ENCODE measurements at regions not wholly inside any gene's neighbourhood (a gene's known extent, or its start where the extent isn't known, plus 50 kb on each side); places are given as distances from the start of the nearest gene placed in this dataset.
"Not testable (repeated sequence)": the region's sequence is repeated elsewhere in the genome, so short reads cannot be mapped to it uniquely, and the experiment has no call there.

DNA sequence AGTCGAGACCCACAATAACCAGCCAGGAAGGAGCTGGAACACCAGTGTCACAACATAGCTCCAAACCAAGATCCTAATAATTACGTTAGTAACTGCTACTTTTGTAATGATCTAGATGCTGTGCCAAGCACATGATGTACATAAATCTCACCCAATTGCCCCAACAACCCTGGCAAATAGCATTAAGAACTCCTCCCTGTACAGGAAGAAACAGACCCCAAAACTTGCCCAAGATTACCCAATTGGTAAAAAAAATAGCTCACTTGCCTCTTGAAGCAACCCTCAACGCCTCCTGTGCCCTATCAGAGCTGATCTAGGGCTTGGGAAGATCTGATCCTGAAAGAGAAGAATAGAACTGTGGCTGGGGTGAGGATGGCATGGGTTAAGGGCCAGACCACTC, 628.7 kb upstream of the AUTS2 start:
- Histone ChIP-seq H3K27ac (replicated peaks) (no peak overlapping the region), H3K27me3 (ENCODE audit: low read depth) (peaks cover 56% of the 10 kb centered on the region), H3K4me1 (no peaks in the 10 kb centered on the region), H3K36me3 (no peaks in the 10 kb centered on the region), H3K9me3 (replicated peaks) (no peaks in the 10 kb centered on the region), H3K4me3 (no peak overlapping the region)
- TF ChIP-seq, protein P1, sequence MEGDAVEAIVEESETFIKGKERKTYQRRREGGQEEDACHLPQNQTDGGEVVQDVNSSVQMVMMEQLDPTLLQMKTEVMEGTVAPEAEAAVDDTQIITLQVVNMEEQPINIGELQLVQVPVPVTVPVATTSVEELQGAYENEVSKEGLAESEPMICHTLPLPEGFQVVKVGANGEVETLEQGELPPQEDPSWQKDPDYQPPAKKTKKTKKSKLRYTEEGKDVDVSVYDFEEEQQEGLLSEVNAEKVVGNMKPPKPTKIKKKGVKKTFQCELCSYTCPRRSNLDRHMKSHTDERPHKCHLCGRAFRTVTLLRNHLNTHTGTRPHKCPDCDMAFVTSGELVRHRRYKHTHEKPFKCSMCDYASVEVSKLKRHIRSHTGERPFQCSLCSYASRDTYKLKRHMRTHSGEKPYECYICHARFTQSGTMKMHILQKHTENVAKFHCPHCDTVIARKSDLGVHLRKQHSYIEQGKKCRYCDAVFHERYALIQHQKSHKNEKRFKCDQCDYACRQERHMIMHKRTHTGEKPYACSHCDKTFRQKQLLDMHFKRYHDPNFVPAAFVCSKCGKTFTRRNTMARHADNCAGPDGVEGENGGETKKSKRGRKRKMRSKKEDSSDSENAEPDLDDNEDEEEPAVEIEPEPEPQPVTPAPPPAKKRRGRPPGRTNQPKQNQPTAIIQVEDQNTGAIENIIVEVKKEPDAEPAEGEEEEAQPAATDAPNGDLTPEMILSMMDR (IDR thresholded peaks at IDR 0.05; ENCODE audit: borderline replicate concordance), result no peak
- intact Hi-C loops (cut with micrococcal nuclease), result no loop called here
- DNase-seq, result no peak

DNA sequence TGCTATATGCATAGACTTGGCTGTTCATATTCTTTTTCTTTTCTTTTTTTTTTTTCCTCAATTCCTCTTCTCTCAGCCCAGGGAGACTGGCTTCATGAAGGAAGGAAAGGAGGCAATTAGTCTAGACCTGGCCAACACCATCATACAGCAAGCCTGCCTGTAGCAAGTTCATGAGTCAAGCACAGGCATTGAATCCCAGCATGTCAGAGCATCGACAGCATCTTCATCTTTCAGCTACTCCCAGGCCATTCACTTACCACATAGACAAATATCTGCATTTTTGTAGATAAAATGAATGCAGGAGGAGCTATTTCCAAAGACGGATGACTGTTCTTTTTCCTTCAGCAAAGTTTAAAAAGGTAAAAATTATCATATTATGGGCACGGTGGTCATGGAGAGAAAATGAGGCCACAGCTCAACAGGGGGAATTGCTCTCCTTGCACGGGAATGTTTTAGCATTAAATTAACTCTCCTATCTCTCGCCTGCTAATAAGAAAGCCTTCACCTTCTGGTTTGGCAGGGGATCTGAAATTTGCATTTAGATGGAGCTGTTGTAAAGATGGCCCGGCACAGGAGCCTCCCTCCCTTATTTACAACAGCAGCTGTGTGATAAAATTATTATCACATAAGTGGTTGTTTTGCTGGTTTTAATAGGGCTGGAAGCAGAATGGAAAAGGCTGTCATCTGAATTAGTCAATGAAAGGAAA, 626.5 kb upstream of the AUTS2 start:
- Histone ChIP-seq H3K27ac (replicated peaks) (no peak overlapping the region), H3K9me3 (replicated peaks) (no peaks in the 10 kb centered on the region), H3K36me3 (no peaks in the 10 kb centered on the region), H3K27me3 (ENCODE audit: low read depth) (peaks cover 63% of the 10 kb centered on the region), H3K4me1 (no peaks in the 10 kb centered on the region), H3K4me3 (no peak overlapping the region)
- TF ChIP-seq, protein P1 (IDR thresholded peaks at IDR 0.05; ENCODE audit: borderline replicate concordance), result no peak
- DNase-seq, result no peak
- intact Hi-C loops (cut with micrococcal nuclease), result no loop called here

DNA sequence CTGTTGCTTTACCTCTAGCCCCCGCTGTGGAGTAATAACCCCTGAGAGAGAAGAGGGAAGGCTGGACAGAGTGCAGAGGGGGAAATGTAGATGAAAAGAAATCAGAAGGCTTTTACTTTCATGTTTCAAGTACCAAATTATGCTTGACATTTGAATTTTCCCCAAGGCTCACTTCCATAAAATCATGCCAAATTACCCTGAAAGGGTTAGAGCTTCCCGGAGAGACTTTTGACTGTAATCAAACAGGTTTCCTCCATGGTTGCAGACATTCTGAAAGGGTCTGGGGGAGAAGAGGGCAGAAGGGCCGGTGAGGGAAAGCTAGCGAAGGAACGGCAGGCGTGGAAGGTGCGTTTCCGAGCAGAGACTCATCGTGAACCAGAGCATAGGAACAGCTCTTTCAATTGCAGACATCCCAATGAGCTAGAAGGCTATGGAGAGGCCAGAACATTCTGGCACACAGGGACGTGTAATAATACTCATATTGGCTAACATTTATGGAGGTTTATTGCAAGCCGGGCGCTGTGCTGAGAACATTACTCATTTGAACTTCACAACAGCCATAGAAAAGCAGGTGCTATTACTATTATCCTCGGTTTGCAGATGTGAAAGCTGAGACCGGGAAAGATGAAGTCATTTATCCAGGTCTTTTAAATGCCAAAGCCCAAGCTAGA, 620.8 kb upstream of the AUTS2 start:
- Histone ChIP-seq H3K27ac (replicated peaks) (no peak overlapping the region), H3K9me3 (replicated peaks) (peaks cover 5% of the 10 kb centered on the region), H3K4me3 (no peak overlapping the region), H3K4me1 (no peaks in the 10 kb centered on the region), H3K36me3 (no peaks in the 10 kb centered on the region), H3K27me3 (ENCODE audit: low read depth) (peaks cover 36% of the 10 kb centered on the region)
- intact Hi-C loops (cut with micrococcal nuclease), result no loop called here
- TF ChIP-seq, protein P1 (IDR thresholded peaks at IDR 0.05; ENCODE audit: borderline replicate concordance), result no peak
- no peak for DNase-seq

DNA sequence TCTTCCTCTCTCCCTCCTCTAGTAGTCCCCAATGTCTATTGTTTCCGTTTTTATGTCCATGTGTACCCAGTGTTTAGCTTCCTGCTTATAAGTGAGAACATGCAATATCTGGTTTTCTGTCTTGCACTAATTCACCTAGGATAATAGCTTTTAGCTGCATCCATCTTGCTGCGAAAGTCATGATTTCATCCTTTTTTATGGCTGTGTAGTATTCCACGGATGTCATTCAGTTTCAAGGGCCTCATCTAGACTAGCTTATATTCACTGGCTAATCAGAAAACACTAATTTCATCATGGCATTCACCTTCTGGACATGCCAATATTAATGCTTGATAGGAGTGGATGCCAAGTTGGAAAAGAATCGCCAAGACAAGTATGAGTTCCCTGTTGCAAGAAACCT, 619.6 kb upstream of the AUTS2 start:
- Histone ChIP-seq H3K4me3 (no peak overlapping the region), H3K9me3 (replicated peaks) (peaks cover 5% of the 10 kb centered on the region), H3K4me1 (no peaks in the 10 kb centered on the region), H3K36me3 (no peaks in the 10 kb centered on the region), H3K27me3 (ENCODE audit: low read depth) (peaks cover 24% of the 10 kb centered on the region), H3K27ac (replicated peaks) (no peak overlapping the region)
- no peak for DNase-seq
- intact Hi-C loops (cut with micrococcal nuclease), result no loop called here
- TF ChIP-seq, protein P1 (IDR thresholded peaks at IDR 0.05; ENCODE audit: borderline replicate concordance), result no peak

DNA sequence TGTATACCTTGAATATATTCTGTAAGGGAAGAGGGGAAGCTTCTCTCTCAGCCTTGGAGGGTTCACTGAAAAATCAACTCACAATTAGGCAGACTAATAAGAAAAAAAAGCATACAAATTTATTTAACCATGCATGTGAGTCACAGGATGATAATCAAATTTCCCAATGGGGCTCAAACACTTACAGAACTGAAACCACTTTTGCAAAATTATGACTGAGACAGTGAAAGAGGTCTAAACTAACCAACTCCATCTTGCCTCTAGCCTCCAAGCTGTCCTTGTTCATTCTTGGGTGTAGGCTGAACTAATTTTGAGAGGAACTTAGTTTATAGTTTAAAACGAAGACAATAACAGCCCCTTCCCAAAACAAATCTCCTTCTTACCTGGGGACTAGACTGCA, 618.3 kb upstream of the AUTS2 start:
- no peaks in the 10 kb centered on the region for H3K36me3 ChIP-seq
- TF ChIP-seq, protein P1 (IDR thresholded peaks at IDR 0.05; ENCODE audit: borderline replicate concordance), result no peak
- DNase-seq, result no peak
- H3K27ac ChIP-seq (replicated peaks), result peak overlapping the region; percentile 36
- H3K4me3 ChIP-seq, result no peak overlapping the region
- H3K4me1 ChIP-seq, result no peaks in the 10 kb centered on the region
- intact Hi-C loops (cut with micrococcal nuclease), result no loop called here
- peaks cover 14% of the 10 kb centered on the region for H3K27me3 ChIP-seq (ENCODE audit: low read depth)
- peaks cover 5% of the 10 kb centered on the region for H3K9me3 ChIP-seq (replicated peaks)

DNA sequence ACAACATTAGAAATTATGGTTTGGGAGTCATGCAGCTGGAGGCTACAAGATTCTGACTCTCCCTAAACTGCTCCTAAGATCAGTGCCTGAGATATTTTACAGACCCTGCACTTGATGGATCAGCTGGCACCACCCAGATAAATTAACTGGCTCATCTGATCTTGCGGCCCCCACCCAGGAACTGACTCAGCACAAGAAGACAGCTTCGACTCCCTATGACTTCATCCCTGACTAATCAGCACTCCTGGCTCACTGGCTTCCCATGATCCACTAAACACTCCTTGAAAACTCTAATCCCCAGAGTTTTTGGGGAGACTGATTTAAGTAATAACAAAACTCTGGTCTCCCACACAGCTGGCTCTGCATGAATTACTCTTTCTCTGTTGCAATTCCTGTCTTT, 617.8 kb upstream of the AUTS2 start:
- H3K4me1 ChIP-seq; H3K27me3 ChIP-seq (ENCODE audit: low read depth); H3K4me3 ChIP-seq; intact Hi-C loops (cut with micrococcal nuclease); H3K36me3 ChIP-seq; H3K9me3 ChIP-seq (replicated peaks): not testable (repeated sequence)
- peak overlapping the region; percentile 36 for H3K27ac ChIP-seq (replicated peaks)
- DNase-seq, result peak; percentile 20
